HCT116 (cell line): ENCODE measurements at regions not wholly inside any gene's neighbourhood (a gene's known extent, or its start where the extent isn't known, plus 50 kb on each side); places are given as distances from the start of the nearest gene placed in this dataset.

Experiments used
- CTCF ChIP-seq, 3 experiments: fragments of 200-600 bp in 1 of 3; sonication (generic) in 1 of 3; IDR thresholded peaks in 2 of 3; conservative IDR thresholded peaks in 1 of 3; 2 replicates each; pipeline ENCODE4 v1.5.1; 2012 to 2017; ENCODE audit warnings: low read depth in 2 of 3, low read length in 2 of 3, antibody characterized with exemption in 1 of 3, borderline replicate concordance in 1 of 3, control low read depth in 1 of 3, mild to moderate bottlenecking in 1 of 3, mixed read lengths in 1 of 3, mixed run types in 1 of 3, moderate library complexity in 1 of 3; ENCODE audit not compliant: insufficient read depth in 1 of 3
- EZH2 ChIP-seq: fragments of 200-600 bp; sonication (generic); IDR thresholded peaks from 2 replicates; pipeline ENCODE4 v1.6.1; 2017; ENCODE audit warnings: antibody characterized with exemption, mixed run types
- MAX ChIP-seq: IDR thresholded peaks from 2 replicates; pipeline ENCODE4 v1.6.1; 2012
- POLR2A ChIP-seq: IDR thresholded peaks from 2 replicates; pipeline ENCODE4 v1.7.0; 2011; ENCODE audit warnings: borderline replicate concordance; ENCODE audit not compliant: insufficient read depth, insufficient read length; ENCODE audit errors: extremely low read depth
- RAD21 ChIP-seq: IDR thresholded peaks from 2 replicates; pipeline ENCODE4 v1.6.1; 2012; ENCODE audit warnings: low read depth, mild to moderate bottlenecking
- YY1 ChIP-seq: IDR thresholded peaks from 2 replicates; pipeline ENCODE4 v1.6.1; 2011; ENCODE audit warnings: low read length, low read depth, moderate library complexity, mild to moderate bottlenecking; ENCODE audit not compliant: insufficient replicate concordance; ENCODE audit errors: extremely low read depth
- ZNF274 ChIP-seq: fragments of 200-500 bp; sonication (Bioruptor generic); IDR thresholded peaks from 2 replicates; pipeline ENCODE4 v1.6.1; 2014; ENCODE audit warnings: mild to moderate bottlenecking, low read depth, low read length, inconsistent platforms

- TF ChIP-seq CTCF (IDR thresholded peaks at IDR 0.05 in 2 of 3, conservative IDR thresholded peaks at IDR 0.05 in 1 of 3; ENCODE audit: borderline replicate concordance in 1 of 3, insufficient read depth in 1 of 3, low read depth in 2 of 3, low read length in 2 of 3) = no peak
- no peak for TF ChIP-seq ZNF274
- no peak for TF ChIP-seq MAX
- no peak for TF ChIP-seq POLR2A
- no peak for TF ChIP-seq YY1
- no peak for TF ChIP-seq EZH2
- no peak for TF ChIP-seq RAD21
Measured at GRCh38 chr12:75561921-75562320, 50.5 kb upstream of the KRR1 start.
